ENCODE measurements at regions not wholly inside any gene's neighbourhood (a gene's known extent, or its start where the extent isn't known, plus 50 kb on each side); places are given as distances from the start of the nearest gene placed in this dataset.
A peak's percentile ranks its signal among the peaks of the same experiment; 100 is the strongest.

- ATAC-seq: no peak
- TF ChIP-seq POU6F1 (CRISPR knock-in tag; IDR thresholded peaks at IDR 0.05; ENCODE audit: borderline replicate concordance, low read depth) (no peak), ZNF565 (CRISPR knock-in tag; conservative IDR thresholded peaks at IDR 0.05; ENCODE audit: low read depth) (no peak), ZFP3 (CRISPR knock-in tag; IDR thresholded peaks at IDR 0.05) (no peak), GLIS3 (CRISPR knock-in tag; IDR thresholded peaks at IDR 0.05) (no peak), CREB5 (CRISPR knock-in tag; IDR thresholded peaks at IDR 0.05; ENCODE audit: low read depth) (no peak), TCF4 (CRISPR knock-in tag; IDR thresholded peaks at IDR 0.05; ENCODE audit: borderline replicate concordance) (no peak), CSDC2 (CRISPR knock-in tag; IDR thresholded peaks at IDR 0.05) (no peak), ARNTL (CRISPR knock-in tag; IDR thresholded peaks at IDR 0.05; ENCODE audit: borderline replicate concordance, low read depth) (no peak), TSHZ2 (CRISPR knock-in tag; IDR thresholded peaks at IDR 0.05) (no peak), SNAI2 (CRISPR knock-in tag; IDR thresholded peaks at IDR 0.05) (no peak), TOX (CRISPR knock-in tag; IDR thresholded peaks at IDR 0.05; ENCODE audit: borderline replicate concordance) (no peak), PPARA (CRISPR knock-in tag; IDR thresholded peaks at IDR 0.05; ENCODE audit: borderline replicate concordance) (no peak), BACH2 (CRISPR knock-in tag; IDR thresholded peaks at IDR 0.05; ENCODE audit: borderline replicate concordance) (no peak), ZFP30 (CRISPR knock-in tag; IDR thresholded peaks at IDR 0.05) (no peak), CSRNP3 (CRISPR knock-in tag; IDR thresholded peaks at IDR 0.05) (no peak), ESRRG (CRISPR knock-in tag; IDR thresholded peaks at IDR 0.05) (no peak), ZNF8 (CRISPR knock-in tag; IDR thresholded peaks at IDR 0.05) (no peak), ZC3H10 (CRISPR knock-in tag; IDR thresholded peaks at IDR 0.05) (no peak), OSR1 (CRISPR knock-in tag; IDR thresholded peaks at IDR 0.05) (no peak), RARB (CRISPR knock-in tag; IDR thresholded peaks at IDR 0.05) (no peak)
Measured at GRCh38 chr1:24237750-24238395, 50.8 kb upstream of the IFNLR1 start.

GRCh38 chr1:24236789-24237371 lies 49.8 kb upstream of the IFNLR1 start:
- no peak for TF ChIP-seq ZFP30 (CRISPR knock-in tag; IDR thresholded peaks at IDR 0.05)
- TF ChIP-seq CSDC2 (CRISPR knock-in tag; IDR thresholded peaks at IDR 0.05): no peak
- TF ChIP-seq CSRNP3 (CRISPR knock-in tag; IDR thresholded peaks at IDR 0.05): no peak
- TF ChIP-seq PATZ1 (CRISPR knock-in tag; IDR thresholded peaks at IDR 0.05; ENCODE audit: borderline replicate concordance): no peak
- no peak for TF ChIP-seq ZNF565 (CRISPR knock-in tag; conservative IDR thresholded peaks at IDR 0.05; ENCODE audit: low read depth)
- no peak for TF ChIP-seq ISL1 (CRISPR knock-in tag; IDR thresholded peaks at IDR 0.05)
- no peak for TF ChIP-seq PPARA (CRISPR knock-in tag; IDR thresholded peaks at IDR 0.05; ENCODE audit: borderline replicate concordance)
- ATAC-seq: peak; percentile 73

Measured in SK-N-SH treated with all-trans-retinoic acid at 6 μM for 48 hours (cell line).